ENCODE measurements at regions not wholly inside any gene's neighbourhood (a gene's known extent, or its start where the extent isn't known, plus 50 kb on each side); places are given as distances from the start of the nearest gene placed in this dataset.
"Not testable (repeated sequence)": the region's sequence is repeated elsewhere in the genome, so short reads cannot be mapped to it uniquely, and the experiment has no call there.

DNA sequence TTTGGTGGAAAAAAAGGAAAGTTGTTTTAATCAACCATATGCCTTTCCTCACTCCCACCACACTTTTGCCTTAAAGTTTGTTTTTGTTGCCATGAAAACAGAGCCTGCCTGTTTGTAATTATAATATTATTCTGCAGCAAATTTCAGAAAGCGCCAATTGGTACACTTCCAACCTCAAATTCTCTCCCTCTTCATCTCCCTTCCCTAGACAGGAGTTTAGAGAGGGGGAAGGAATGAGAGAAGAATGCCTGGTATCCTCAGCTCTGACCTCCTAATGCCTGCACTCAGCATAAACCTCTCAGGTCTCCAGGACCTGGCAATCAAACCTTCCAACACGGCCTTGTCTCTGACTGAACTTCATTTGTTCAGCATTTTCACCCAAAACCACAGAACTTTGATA lies 138.4 kb upstream of the HCCS start:
- DNase-seq: no peak

DNA sequence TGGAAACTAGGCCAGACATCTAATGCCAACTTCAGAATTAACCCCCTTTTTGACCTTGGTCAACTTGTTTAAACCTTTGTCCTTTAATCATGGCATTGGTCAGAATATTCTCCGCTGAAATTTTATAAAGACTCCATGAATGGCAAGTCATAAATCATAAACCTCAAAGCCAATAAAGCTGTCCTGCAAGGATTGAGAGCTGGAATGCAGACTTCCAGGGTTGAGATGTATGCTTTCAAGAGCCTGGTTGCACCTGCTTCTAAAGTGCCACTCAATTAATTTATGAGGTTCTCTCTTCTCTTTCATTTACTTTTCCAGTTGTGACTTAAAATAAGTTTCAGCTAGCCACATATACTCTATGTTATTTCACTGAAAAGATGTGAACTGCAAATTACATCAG lies 136.2 kb upstream of the HCCS start:
- no peak for DNase-seq

DNA sequence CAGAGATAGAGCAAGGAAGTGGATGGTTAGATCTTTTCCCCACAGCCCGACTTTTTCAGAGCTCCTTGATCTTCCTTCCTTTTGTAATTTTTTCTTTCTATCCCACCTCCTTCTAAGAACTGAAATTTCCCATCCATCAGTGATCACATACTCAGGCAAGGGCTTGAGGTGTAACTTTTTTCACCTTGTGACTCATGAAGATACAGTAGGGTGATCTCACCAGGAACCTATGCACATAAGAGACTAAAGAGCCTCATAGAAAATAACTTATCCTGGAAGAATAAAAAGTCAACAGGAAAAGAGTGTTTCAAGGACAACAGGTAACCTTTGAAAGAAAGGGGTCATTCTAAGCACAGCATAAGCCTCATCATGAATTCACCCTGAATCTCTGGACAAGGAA lies 131.2 kb upstream of the HCCS start:
- no peak for DNase-seq

DNA sequence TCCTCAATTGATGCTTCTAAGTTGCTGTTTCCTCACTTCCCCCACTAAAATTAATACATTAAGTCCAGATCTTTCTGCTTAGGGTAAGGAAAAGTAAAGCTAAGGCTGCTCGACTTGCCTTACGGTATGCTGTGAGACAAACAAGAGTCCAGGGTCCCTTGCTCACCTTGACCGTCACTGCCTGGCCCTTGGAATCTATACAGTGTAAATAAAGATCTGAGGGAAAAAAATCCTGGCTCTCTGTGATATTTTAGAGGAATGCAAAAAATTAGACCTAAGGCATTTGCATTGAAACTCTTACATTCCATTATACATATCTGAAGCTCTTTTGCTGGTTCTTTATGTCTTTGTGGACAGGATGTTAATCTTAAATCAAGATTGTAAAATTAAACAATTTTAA lies 129.6 kb upstream of the HCCS start:
- no peak for DNase-seq

DNA sequence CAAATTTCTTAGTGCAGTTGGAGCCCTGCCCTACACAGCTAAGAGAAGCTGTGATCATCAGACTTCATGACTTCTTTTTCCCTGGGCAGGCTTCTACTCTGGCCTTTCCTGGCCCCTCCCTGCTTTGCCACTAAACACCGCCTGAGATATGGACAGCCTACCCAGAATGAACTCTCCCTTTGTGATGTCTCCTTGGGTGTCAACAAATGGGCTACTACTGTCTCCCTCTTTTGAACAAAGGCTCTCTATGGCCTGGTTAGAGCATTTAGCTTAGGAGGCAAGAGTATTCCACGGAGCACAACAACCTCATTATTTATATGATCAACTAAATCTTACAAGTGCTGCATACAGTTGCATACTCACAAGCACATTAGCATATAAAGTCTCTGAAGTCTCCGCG lies 127.6 kb upstream of the HCCS start:
- DNase-seq: no peak

DNA sequence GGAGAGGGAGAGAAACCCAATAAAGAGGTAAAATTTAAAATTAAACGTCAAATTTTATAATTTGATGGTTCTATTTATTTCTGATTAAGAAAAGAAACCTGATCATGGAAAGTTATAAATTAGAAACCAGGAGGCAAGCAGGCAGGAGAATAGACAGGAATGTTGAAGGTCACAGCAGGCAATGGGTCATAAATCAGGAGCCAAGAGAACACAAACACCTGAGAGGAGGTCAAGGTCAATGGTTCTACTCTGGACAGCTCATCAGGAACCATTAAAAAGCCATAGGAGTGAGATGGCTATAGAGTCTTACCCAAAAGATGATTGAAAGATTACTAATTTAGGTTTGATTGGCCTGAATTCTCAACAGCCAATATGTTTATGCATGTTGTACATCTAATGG lies 126.9 kb upstream of the HCCS start:
- no peak for DNase-seq

DNA sequence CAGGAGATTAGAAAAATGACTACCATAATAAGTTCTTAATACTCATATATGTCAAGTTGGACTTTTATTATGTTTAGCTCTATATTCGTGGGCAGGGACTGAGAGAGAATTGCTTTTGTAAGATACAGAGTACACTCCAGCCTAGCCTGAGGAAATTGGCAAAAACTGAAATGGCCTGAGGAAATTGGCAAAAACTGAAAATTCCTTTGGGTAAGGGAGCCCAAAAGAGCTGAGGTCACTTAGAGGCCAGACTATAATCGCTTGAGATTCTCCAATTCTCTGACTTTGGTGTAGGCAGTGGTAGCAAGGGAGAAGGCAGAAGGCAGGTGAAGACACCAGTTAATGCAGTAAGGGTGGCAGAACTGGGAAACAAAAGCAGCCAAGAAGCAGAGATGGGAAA lies 124.5 kb upstream of the HCCS start:
- no peak for DNase-seq

DNA sequence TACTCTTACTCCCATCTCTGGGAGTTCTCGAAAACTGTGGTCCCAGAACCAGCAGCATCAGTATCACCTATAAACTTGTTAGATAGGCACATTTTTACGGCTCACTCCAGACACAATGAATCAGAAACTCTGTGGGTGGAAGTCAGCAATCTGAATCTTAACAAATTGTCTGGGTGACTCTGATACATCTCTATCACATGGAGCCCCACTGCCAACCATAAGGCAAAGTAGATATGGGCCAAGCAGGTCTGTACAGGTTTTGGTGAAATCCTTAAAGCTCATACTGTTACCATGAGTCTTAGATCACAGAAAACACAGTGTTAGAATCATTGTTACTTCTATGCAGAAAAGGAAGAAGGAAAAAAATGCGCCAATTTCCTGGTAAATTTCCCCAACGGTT lies 122.5 kb upstream of the HCCS start:
- no peak for DNase-seq

DNA sequence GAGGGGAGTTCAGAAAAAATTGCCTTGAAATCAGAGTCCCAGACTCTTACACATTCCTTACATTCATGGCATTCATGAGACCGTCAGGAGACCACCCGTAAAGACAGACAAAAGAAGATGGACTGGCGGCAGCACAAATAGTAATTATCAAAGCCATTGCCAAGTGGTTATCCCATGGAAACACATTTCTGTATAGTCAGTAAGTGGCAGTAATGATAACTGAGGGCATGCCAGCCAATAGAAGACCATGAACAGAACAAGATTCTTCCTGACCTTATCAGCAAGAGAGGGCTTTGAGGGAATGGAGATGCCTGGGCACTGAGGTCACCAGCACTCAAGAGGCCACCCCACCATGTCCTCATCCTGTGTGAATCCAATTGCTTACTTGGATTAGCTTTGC lies 121.7 kb upstream of the HCCS start:
- DNase-seq: no peak

DNA sequence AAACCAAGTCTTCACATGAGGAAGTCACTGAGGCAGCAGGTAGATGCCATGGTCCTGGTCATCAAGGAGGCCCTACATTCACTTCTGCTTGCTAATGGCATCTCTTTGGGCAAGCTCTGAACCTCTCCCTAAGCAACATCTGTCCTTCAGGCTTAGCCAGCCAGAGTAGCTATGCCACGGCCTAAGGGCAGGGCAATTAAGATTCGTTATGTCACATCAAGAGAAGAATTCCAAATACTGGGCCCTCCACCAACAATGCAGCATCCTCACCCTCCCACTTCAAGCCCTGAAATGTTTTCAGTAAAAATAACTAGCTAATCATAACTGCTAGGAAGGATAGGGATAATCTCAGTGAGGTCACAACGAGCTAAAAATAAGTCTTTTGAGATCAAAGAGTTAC lies 120.7 kb upstream of the HCCS start:
- DNase-seq: no peak

DNA sequence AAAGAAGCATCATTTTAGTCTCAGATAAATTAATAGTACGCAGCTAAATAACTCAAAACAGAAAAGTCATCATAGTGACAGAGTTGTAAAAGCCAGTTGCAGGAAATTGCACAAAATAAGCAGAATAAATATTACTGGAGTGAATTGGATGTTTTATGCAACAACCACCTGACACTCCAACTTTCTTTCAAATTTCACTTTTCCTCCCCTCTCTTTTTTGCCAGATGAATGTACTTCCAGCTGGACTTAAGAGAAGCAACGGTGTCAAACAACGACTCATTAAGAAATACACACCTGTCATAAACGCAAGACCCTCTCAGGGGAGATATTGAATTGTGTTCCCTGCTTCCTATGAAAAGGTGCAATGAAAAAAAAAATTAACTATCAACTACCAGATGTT lies 120.2 kb upstream of the HCCS start:
- no peak for DNase-seq

DNA sequence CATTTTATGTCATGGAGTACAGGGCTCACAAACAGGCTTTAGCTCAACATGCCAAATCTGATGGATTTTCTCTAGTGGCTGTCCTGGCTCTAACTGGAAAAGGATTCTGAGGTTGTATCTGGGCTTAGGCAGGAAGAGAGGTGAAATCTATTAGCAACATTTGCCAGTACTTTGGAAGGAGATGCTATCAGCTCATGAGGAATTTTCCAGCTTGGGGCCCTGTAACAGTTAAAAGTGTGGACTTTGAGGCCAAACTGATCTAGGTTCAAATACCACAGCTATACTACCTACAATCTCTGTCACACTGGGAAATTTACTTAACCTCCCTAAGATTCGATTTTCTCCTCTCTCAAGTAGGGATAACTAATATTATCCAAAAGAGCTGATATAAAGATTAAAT lies 119.0 kb upstream of the HCCS start:
- DNase-seq: no peak

DNA sequence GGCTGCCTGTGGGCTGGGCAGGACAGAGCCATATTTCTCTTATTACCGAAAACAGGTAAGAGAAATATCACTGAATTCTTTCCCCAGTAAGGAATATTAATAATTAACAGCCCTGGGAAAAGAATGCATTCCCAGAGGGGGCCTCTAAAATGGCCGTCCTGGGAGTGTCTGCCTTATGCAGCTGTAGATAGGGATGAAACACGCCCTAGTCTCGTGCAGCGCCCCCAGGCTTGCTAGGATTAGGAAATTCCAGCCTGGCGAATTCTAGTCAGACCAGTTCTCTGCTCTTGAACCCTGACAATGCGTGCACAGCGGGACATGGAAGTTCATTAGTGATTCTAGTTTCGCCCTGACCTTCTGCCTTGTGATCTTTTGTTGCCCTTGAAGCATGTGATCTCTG lies 104.1 kb upstream of the HCCS start:
- DNase-seq: not testable (repeated sequence)

DNA sequence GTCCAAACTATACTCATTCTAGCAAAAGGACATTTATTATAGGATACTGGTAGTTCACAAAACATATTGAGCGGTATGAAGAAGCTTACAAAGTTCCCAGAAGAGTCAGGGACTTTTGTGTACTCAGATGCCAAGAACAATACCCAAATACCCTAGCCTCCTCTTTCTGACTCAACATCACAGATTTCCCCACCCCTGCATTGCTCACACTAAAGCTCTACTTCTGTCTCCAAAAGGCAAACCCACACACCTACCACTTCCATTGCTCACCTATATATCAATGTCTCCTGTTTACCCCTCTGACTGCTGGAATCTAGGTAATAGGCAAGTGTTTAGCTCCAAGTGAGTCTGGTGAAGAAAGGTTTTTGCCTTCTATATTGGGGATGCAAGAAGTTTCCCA lies 100.7 kb upstream of the HCCS start:
- DNase-seq: no peak

DNA sequence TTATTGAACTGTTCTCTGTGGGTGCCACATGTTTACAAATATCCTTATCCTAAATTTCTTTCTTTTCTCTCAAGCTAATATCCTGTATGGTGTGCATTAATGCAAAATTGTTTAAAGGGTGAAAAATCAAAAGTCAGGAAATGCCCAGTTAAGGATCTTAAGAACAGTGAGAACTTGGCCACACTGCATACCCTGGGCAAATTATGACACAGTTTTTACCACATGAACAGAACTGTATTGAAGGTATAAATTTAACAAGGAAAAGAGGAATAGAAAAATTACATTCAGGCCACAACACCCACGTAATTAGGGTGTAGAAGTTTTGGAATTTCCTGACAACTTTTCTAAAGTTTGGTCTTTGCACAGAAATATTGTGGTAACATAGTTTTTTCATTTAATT lies 94.4 kb upstream of the HCCS start:
- no peak for DNase-seq

DNA sequence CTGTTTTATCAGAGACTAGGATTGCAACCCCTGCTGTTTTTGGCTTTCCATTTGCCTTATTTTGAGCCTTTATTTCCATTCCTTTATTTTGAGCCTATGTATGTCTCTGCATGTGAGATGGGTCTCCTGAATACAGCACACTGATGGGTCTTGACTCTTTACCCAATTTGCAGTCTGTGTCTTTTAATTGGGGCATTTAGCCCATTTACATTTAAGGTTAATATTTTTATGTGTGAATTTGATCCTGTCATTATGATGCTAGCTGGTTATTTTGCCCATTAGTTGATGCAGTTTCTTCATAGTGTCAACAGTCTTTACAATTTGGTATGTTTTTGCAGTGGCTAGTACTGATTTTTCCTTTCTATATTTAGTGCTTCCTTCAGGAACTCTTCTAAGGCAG lies 88.5 kb upstream of the HCCS start:
- not testable (repeated sequence) for DNase-seq

DNA sequence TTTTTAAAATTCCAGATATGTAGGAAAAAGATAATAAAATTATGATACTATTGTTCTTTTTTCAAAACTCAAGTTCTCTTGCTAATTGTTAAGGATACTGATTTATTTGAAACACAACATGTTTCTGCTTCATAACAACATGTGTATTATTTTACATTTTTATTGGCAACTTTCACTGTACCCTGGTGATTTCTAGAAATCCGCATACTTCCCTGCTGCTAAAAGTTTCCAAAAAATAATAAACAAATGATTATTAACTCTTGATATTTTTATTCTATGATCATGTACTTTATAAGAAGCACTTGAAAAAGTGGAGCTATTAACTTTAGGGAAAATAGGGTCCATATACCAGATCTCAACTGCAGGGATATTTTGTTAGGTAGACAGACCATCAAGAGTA lies 71.2 kb upstream of the HCCS start:
- DNase-seq: no peak

DNA sequence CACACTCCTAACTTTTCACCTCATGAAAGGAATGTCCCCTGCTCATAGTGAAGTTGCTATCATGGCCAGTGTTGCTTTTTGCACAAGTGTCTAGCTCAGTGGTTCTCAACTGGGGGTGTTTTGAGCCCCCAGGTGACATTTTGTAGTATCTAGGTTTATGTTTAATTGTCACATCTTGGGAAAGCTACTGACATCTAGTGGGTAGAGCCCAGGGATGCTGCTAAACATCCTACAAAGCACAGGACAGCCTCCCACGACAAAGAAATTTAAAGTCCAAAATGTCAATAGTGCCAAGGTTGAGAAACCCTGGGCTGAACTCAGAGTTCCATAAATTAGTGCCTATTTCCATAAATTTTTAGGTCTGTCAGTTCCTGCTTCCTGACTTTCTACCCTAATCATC lies 70.7 kb upstream of the HCCS start:
- no peak for DNase-seq

DNA sequence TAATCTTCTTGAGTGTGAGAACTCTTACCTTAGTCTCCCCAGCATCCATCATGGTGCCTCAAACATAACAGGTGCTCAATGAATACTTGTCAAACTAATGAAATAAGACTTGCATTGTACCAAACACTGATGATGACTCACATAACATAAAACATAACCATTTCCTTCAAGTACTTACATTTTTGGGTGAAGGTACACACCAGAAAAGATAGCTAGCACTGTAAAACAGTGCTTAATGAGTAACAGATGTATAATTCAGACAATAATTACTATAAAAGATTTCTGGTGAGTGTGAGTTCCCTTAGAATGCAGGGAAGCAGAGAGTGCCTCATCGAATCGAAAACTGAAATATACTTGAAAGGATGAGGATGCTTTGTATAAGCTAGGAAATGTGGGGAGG lies 70.1 kb upstream of the HCCS start:
- no peak for DNase-seq

DNA sequence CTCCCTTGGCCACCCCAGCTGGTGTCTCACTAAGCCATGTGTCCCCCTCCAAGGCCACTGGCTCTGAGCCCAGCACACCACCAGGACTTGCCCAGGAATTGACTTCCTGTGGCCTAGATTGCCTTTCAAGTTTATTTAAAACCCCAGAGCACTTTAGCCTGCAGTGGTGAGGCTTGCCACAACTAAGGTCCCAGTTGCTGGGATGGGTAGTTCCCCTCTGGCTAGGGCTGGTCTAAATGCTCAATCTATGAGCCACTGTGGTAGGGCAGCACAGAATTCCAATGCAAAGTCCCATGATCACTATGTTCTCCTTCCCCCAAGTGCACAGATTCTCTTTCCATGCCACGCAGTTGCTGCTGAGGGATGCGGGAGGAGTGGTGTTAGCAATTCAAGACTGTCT lies 61.1 kb upstream of the HCCS start:
- DNase-seq: no peak

DNA sequence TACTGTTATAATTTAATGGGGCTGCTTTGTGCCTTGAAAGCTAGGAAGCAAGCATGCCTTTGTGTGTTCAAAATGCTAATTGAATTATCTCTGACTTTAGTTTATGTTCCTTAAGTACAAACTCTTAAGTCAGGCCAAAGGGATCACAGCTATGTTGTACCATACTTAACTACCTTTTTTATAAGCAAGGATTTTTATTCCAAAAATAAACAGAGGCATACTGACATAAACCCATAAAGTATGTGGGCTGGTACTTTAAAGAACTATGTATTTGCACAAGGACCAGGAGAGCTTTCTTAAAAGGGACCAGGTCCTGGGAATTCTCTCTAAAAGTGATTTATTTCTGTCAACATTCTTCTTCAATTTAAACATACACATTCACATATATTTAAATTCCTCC lies 57.8 kb upstream of the HCCS start:
- no peak for DNase-seq

DNA sequence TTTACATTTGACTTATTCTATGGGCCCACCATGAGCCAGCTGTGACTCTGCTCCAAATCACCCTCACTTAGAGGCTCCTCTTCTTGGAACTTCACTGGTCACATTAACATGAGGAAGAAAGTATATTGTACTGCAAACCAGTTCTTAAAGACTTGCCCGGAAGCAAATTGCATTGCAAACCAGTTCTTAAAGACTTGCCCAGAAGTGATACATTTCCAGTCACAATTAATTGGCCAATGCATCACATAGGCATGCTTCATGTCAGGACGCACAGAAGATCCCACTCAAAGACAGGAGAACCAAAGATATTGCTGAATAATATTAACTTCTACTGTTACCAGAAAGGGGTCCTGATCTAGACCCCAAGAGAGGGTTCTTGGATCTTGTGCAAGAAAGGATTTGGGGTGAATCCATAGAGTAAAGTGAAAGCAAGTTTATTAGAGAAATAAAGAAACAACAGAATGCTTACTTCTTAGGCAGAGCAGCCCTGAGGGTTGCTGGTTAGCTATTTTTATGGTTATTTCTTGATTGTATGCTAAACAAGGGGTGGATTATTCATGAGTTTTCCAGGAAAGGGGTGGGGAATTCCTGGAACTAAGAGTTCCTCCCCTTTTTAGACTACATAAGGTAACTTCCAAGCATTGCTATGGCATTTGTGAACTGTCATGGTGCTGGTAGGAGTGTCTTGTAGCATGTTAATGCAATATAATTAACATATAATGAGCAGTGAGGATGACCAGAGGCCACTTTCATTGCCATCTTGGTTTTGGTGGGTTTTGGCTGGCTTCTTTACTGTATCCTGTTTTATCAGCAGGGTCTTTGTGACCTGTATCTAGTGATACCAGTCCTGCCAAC lies 54.6 kb upstream of the HCCS start:
- DNase-seq: no peak

DNA sequence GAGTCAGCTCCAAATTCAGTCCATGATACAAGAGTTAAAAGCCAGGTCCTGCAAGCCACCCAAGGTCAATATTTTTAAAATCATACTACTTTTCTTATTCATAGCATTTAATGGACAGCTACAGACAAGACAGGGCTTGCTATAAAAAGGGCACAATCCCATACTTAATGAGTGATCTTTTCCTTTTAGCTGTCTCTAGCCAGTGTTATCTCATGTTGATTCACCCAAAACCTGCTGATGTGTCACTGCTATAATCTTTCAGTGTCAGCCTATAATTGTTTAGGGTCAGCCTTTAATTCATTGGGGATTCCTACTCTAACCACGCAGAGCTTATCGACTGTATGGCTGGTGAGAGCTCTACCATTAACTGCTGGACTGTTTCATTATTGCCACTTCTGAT lies 51.2 kb upstream of the HCCS start:
- DNase-seq: no peak
